ENCODE measurements at regions not wholly inside any gene's neighbourhood (a gene's known extent, or its start where the extent isn't known, plus 50 kb on each side); places are given as distances from the start of the nearest gene placed in this dataset.

DNA sequence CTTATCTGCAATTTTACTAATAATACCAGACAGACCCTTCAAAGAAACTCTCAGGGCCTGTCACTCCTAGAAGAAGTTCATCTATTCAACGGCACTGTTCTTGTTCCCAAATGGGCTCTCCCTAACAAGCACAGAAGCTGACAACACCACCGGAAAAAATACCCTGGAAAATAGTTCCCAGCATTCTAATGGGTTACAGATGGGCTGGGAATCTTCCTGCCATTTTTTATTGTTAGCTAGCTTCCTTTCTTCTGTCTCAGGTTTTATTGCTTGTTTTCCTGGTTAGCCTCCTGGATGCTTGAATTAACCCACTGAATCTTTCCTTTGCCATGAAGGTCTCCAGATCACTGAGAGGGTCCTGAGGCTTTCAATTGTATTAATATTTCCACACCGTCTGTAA is 689.8 kb upstream of the NRP1 start:
- Histone ChIP-seq H3K79me1 (ENCODE audit: low read length) (no peaks in the 10 kb centered on the region), H4K91ac (ENCODE audit: low read depth, low read length) (no peak overlapping the region), H2BK120ac (ENCODE audit: insufficient read depth, low read length, poor library complexity) (no peak overlapping the region), H3K36me3 (ENCODE audit: control insufficient read depth in 1 of 2, insufficient read depth in 2 of 2, low read length in 2 of 2) (no peaks in the 10 kb centered on the region), H4K8ac (ENCODE audit: low read depth, low read length) (no peak overlapping the region), H3K4me2 (ENCODE audit: low read length) (no peak overlapping the region), H2BK5ac (ENCODE audit: low read depth, low read length, poor library complexity) (no peak overlapping the region), H3K27me3 (ENCODE audit: insufficient read depth, low read length) (no peaks in the 10 kb centered on the region), H4K12ac (ENCODE audit: low read depth, low read length) (no peak overlapping the region), H2BK12ac (ENCODE audit: low read length) (no peak overlapping the region), H3K18ac (ENCODE audit: low read length) (no peak overlapping the region), H3K4me3 (ENCODE audit: low read depth, low read length) (no peak overlapping the region), H2AK5ac (ENCODE audit: low read length) (no peak overlapping the region), H3K27ac (ENCODE audit: low read depth, low read length) (no peak overlapping the region), H2AFZ (ENCODE audit: insufficient read depth, low read length, poor library complexity) (no peak overlapping the region), H3K79me2 (ENCODE audit: control insufficient read depth, insufficient read depth, low read length, poor library complexity) (no peaks in the 10 kb centered on the region), H3K9ac (ENCODE audit: low read length) (no peak overlapping the region), H3K4me1 (ENCODE audit: control insufficient read depth in 1 of 2, insufficient read depth in 2 of 2, low read length in 2 of 2) (no peaks in the 10 kb centered on the region), H3K4ac (ENCODE audit: low read depth, low read length) (no peak overlapping the region), H3K9me3 (ENCODE audit: insufficient read depth, low read depth, low read length) (peaks cover under 1% of the 10 kb centered on the region), H3K14ac (ENCODE audit: low read length) (no peak overlapping the region), H3K23ac (ENCODE audit: low read length) (no peak overlapping the region)
- no CpG with 5 or more reads among the region's 3 CpGs for WGBS (ENCODE audit: extremely low coverage, insufficient coverage, insufficient read length)
- no peak for DNase-seq

DNA sequence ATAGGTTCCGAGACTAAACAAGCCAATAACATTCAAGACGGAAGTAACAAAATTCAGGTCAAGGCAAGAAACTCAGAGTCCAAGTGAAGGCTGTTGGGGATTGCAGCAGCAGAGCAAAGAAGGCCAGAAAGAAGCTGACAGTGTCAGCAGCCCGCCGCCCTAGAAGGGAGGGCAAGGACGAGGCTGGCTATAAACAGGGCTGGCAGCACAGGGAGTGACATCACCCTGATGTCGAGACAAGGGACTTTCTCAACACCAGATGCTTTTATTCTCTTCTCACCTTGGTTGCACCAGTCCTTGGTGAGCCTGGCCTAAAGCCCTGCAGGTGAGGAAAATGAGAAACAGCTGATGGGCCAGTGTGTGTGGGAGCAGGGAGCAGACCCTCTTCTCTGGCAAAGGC is 687.7 kb upstream of the NRP1 start:
- Histone ChIP-seq H3K36me3 (ENCODE audit: control insufficient read depth in 1 of 2, insufficient read depth in 2 of 2, low read length in 2 of 2) (no peaks in the 10 kb centered on the region), H3K4me3 (ENCODE audit: low read depth, low read length) (no peak overlapping the region), H2AFZ (ENCODE audit: insufficient read depth, low read length, poor library complexity) (no peak overlapping the region), H3K14ac (ENCODE audit: low read length) (no peak overlapping the region), H2BK5ac (ENCODE audit: low read depth, low read length, poor library complexity) (no peak overlapping the region), H4K91ac (ENCODE audit: low read depth, low read length) (no peak overlapping the region), H3K23ac (ENCODE audit: low read length) (no peak overlapping the region), H3K4me2 (ENCODE audit: low read length) (no peak overlapping the region), H4K8ac (ENCODE audit: low read depth, low read length) (no peak overlapping the region), H2AK5ac (ENCODE audit: low read length) (no peak overlapping the region), H2BK120ac (ENCODE audit: insufficient read depth, low read length, poor library complexity) (no peak overlapping the region), H3K27ac (ENCODE audit: low read depth, low read length) (no peak overlapping the region), H3K9me3 (ENCODE audit: insufficient read depth, low read depth, low read length) (no peaks in the 10 kb centered on the region), H2BK12ac (ENCODE audit: low read length) (no peak overlapping the region), H3K4ac (ENCODE audit: low read depth, low read length) (no peak overlapping the region), H3K9ac (ENCODE audit: low read length) (no peak overlapping the region), H4K12ac (ENCODE audit: low read depth, low read length) (no peak overlapping the region), H3K79me2 (ENCODE audit: control insufficient read depth, insufficient read depth, low read length, poor library complexity) (no peaks in the 10 kb centered on the region), H3K4me1 (ENCODE audit: control insufficient read depth in 1 of 2, insufficient read depth in 2 of 2, low read length in 2 of 2) (no peaks in the 10 kb centered on the region), H3K79me1 (ENCODE audit: low read length) (no peaks in the 10 kb centered on the region), H3K27me3 (ENCODE audit: insufficient read depth, low read length) (no peaks in the 10 kb centered on the region), H3K18ac (ENCODE audit: low read length) (no peak overlapping the region)
- no peak for DNase-seq
- WGBS (ENCODE audit: extremely low coverage, insufficient coverage, insufficient read length): no CpG with 5 or more reads among the region's 6 CpGs

DNA sequence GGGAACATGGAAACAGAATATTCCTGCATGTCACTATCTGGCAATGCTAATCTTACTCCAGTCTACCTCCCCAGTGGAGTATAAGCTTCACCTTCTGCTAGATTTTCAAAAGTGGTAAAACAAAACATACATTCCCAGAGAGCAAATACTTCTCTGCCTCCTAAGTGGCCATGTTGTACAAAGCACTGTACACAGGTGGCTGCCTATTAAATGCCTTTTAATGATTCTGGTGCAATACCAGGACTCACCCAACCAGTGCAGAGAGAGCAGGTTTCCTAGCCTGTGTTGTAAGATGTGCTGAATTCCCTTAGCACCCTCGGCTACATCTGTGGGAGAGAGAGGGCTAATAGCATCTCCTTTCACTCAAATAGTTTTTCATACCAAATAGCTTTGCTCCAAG is 684.3 kb upstream of the NRP1 start:
- Histone ChIP-seq H4K12ac (ENCODE audit: low read depth, low read length) (no peak overlapping the region), H3K9me3 (ENCODE audit: insufficient read depth, low read depth, low read length) (no peaks in the 10 kb centered on the region), H3K79me2 (ENCODE audit: control insufficient read depth, insufficient read depth, low read length, poor library complexity) (no peaks in the 10 kb centered on the region)

DNA sequence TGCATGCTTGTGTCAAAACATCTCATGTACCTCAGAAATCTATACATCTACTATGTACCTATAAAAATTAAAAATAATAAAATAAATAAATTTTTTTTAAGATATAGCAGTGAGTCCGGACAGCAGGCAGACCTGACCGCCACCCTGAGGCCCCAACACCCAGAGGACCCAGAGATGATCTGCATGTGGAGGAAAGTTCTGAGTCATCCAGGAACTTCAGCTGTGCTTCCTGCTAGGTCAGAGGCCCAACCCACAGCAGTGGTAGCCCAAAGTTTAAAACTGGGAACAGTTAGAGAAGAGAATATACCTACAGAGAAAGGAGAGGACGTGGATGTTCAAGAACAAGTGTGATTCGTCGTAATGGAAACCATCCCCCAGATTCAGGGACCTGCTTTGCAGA is 683.7 kb upstream of the NRP1 start:
- no peak overlapping the region for H3K4ac ChIP-seq (ENCODE audit: low read depth, low read length)
- H3K27ac ChIP-seq (ENCODE audit: low read depth, low read length): no peak overlapping the region

More for the DNA sequence above, 684.3 kb upstream of the NRP1 start:
- Histone ChIP-seq H3K4ac (ENCODE audit: low read depth, low read length) (no peak overlapping the region), H3K27ac (ENCODE audit: low read depth, low read length) (no peak overlapping the region), H3K79me1 (ENCODE audit: low read length) (no peaks in the 10 kb centered on the region), H3K36me3 (ENCODE audit: control insufficient read depth in 1 of 2, insufficient read depth in 2 of 2, low read length in 2 of 2) (no peaks in the 10 kb centered on the region), H3K14ac (ENCODE audit: low read length) (no peak overlapping the region), H3K27me3 (ENCODE audit: insufficient read depth, low read length) (no peaks in the 10 kb centered on the region), H3K23ac (ENCODE audit: low read length) (no peak overlapping the region), H3K9ac (ENCODE audit: low read length) (no peak overlapping the region), H2BK5ac (ENCODE audit: low read depth, low read length, poor library complexity) (no peak overlapping the region), H3K18ac (ENCODE audit: low read length) (no peak overlapping the region), H4K91ac (ENCODE audit: low read depth, low read length) (no peak overlapping the region), H4K8ac (ENCODE audit: low read depth, low read length) (no peak overlapping the region), H2BK120ac (ENCODE audit: insufficient read depth, low read length, poor library complexity) (no peak overlapping the region), H2AFZ (ENCODE audit: insufficient read depth, low read length, poor library complexity) (no peak overlapping the region), H3K4me2 (ENCODE audit: low read length) (no peak overlapping the region), H2AK5ac (ENCODE audit: low read length) (no peak overlapping the region), H2BK12ac (ENCODE audit: low read length) (no peak overlapping the region), H3K4me3 (ENCODE audit: low read depth, low read length) (no peak overlapping the region), H3K4me1 (ENCODE audit: control insufficient read depth in 1 of 2, insufficient read depth in 2 of 2, low read length in 2 of 2) (no peaks in the 10 kb centered on the region)
- DNase-seq: no peak
- WGBS (ENCODE audit: extremely low coverage, insufficient coverage, insufficient read length): no CpG with 5 or more reads among the region's 1 CpG

More for the DNA sequence above, 683.7 kb upstream of the NRP1 start:
- Histone ChIP-seq H2BK120ac (ENCODE audit: insufficient read depth, low read length, poor library complexity) (no peak overlapping the region), H2AFZ (ENCODE audit: insufficient read depth, low read length, poor library complexity) (no peak overlapping the region), H3K27me3 (ENCODE audit: insufficient read depth, low read length) (no peaks in the 10 kb centered on the region), H3K79me2 (ENCODE audit: control insufficient read depth, insufficient read depth, low read length, poor library complexity) (no peaks in the 10 kb centered on the region), H3K79me1 (ENCODE audit: low read length) (no peaks in the 10 kb centered on the region), H4K8ac (ENCODE audit: low read depth, low read length) (no peak overlapping the region), H3K4me2 (ENCODE audit: low read length) (no peak overlapping the region), H3K9me3 (ENCODE audit: insufficient read depth, low read depth, low read length) (no peaks in the 10 kb centered on the region), H2BK5ac (ENCODE audit: low read depth, low read length, poor library complexity) (no peak overlapping the region), H3K18ac (ENCODE audit: low read length) (no peak overlapping the region), H2AK5ac (ENCODE audit: low read length) (no peak overlapping the region), H3K9ac (ENCODE audit: low read length) (no peak overlapping the region), H4K12ac (ENCODE audit: low read depth, low read length) (no peak overlapping the region), H3K36me3 (ENCODE audit: control insufficient read depth in 1 of 2, insufficient read depth in 2 of 2, low read length in 2 of 2) (no peaks in the 10 kb centered on the region), H4K91ac (ENCODE audit: low read depth, low read length) (no peak overlapping the region), H3K23ac (ENCODE audit: low read length) (no peak overlapping the region), H2BK12ac (ENCODE audit: low read length) (no peak overlapping the region), H3K14ac (ENCODE audit: low read length) (no peak overlapping the region), H3K4me3 (ENCODE audit: low read depth, low read length) (no peak overlapping the region), H3K4me1 (ENCODE audit: control insufficient read depth in 1 of 2, insufficient read depth in 2 of 2, low read length in 2 of 2) (no peaks in the 10 kb centered on the region)
- no peak for DNase-seq
- no CpG with 5 or more reads among the region's 5 CpGs for WGBS (ENCODE audit: extremely low coverage, insufficient coverage, insufficient read length)

Measured in trophoblast cell (in vitro differentiated cells and primary cell).